ENCODE measurements at regions not wholly inside any gene's neighbourhood (a gene's known extent, or its start where the extent isn't known, plus 50 kb on each side); places are given as distances from the start of the nearest gene placed in this dataset.

DNA sequence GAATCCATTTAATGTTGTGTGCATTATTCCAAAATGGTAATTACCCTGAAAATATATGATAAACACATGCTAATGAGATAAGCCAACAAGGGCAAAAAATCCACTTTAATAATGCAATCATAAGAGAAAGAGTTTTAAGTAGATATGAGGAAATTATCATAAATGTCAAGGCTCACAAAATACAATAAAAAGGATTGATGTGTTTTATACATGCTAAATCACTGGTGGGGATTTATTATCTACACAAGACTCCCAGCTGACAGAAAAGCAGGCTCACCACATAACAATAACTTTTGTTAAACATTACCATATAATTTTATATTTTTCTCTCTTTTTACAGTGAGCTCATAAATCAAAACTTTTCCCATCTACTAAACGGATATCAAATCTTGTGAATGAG, 306.2 kb upstream of the GRAMD2B start:
- TF ChIP-seq, protein P1, sequence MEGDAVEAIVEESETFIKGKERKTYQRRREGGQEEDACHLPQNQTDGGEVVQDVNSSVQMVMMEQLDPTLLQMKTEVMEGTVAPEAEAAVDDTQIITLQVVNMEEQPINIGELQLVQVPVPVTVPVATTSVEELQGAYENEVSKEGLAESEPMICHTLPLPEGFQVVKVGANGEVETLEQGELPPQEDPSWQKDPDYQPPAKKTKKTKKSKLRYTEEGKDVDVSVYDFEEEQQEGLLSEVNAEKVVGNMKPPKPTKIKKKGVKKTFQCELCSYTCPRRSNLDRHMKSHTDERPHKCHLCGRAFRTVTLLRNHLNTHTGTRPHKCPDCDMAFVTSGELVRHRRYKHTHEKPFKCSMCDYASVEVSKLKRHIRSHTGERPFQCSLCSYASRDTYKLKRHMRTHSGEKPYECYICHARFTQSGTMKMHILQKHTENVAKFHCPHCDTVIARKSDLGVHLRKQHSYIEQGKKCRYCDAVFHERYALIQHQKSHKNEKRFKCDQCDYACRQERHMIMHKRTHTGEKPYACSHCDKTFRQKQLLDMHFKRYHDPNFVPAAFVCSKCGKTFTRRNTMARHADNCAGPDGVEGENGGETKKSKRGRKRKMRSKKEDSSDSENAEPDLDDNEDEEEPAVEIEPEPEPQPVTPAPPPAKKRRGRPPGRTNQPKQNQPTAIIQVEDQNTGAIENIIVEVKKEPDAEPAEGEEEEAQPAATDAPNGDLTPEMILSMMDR (IDR thresholded peaks at IDR 0.05) = no peak
- no peak for TF ChIP-seq TCF7L2 (IDR thresholded peaks at IDR 0.05; ENCODE audit: low read depth, low read length)
- no peak for TF ChIP-seq POLR2AphosphoS5 (IDR thresholded peaks at IDR 0.05; ENCODE audit: low read depth, low read length)
